Liver (tissue), 8 donors: ENCODE measurements at regions not wholly inside any gene's neighbourhood (a gene's known extent, or its start where the extent isn't known, plus 50 kb on each side); places are given as distances from the start of the nearest gene placed in this dataset.

Experiments
- DNase-seq: peaks from one replicate; pipeline ENCODE4 v3.0.0-alpha.2; 2017; ENCODE audit warnings: low spot score
- H3K27ac ChIP-seq, 2 donors: one replicate each; pipeline ENCODE4 v1.7.0; 2013; ENCODE audit warnings: inconsistent platforms in 2 of 2, low read length in 2 of 2, control low read depth in 1 of 2, low read depth in 1 of 2, mild to moderate bottlenecking in 1 of 2
- H3K27me3 ChIP-seq, 4 donors: one replicate each; pipeline versions ENCODE4 v1.6.1 to v1.7.0; 2013; ENCODE audit warnings: low read length in 3 of 4, inconsistent platforms in 1 of 4, mild to moderate bottlenecking in 1 of 4, moderate library complexity in 1 of 4; ENCODE audit not compliant: control insufficient read depth in 4 of 4, insufficient read depth in 4 of 4
- H3K36me3 ChIP-seq, 4 donors: one replicate each; pipeline versions ENCODE4 v1.6.1 to v1.7.0; 2013; ENCODE audit warnings: low read length in 3 of 4, mild to moderate bottlenecking in 3 of 4, low read depth in 1 of 4, moderate library complexity in 1 of 4; ENCODE audit not compliant: control insufficient read depth in 4 of 4, insufficient read depth in 3 of 4
- H3K4me1 ChIP-seq, 4 donors: one replicate each; pipeline versions ENCODE4 v1.6.1 to v1.7.0; 2013; ENCODE audit warnings: low read length in 3 of 4, mild to moderate bottlenecking in 3 of 4, moderate library complexity in 1 of 4; ENCODE audit not compliant: control insufficient read depth in 4 of 4, insufficient read depth in 4 of 4
- H3K4me3 ChIP-seq, 3 donors: one replicate each; pipeline versions ENCODE4 v1.6.1 to v1.7.0; 2013; ENCODE audit warnings: low read length in 3 of 3, control low read depth in 1 of 3, low read depth in 1 of 3, mild to moderate bottlenecking in 1 of 3
- H3K9ac ChIP-seq, 2 donors: one replicate each; pipeline ENCODE4 v1.7.0; 2013; ENCODE audit warnings: low read length in 2 of 2, mild to moderate bottlenecking in 2 of 2, moderate library complexity in 2 of 2, control low read depth in 1 of 2, low read depth in 1 of 2
- H3K9me3 ChIP-seq, 4 donors: one replicate each; pipeline versions ENCODE4 v1.6.1 to v1.7.0; 2013; ENCODE audit warnings: low read length in 3 of 4; ENCODE audit not compliant: control insufficient read depth in 4 of 4
- CTCF ChIP-seq: fragments of 150-350 bp; IDR thresholded peaks from 2 replicates; pipeline ENCODE4 v1.5.1; 2017; ENCODE audit warnings: improper control_type of control experiment, low read depth, low read length; ENCODE audit not compliant: missing input control
- EGR1 ChIP-seq, 2 donors: IDR thresholded peaks; 2 replicates each; pipeline ENCODE4 v1.6.1; 2016 to 2018; ENCODE audit warnings: antibody characterized with exemption in 2 of 2, low read depth in 2 of 2
- FOXA1 ChIP-seq: IDR thresholded peaks from 2 replicates; pipeline ENCODE4 v1.6.1; 2016; ENCODE audit warnings: antibody characterized with exemption
- FOXA2 ChIP-seq: IDR thresholded peaks from 2 replicates; pipeline ENCODE4 v1.6.1; 2016; ENCODE audit warnings: antibody characterized with exemption
- HNF4G ChIP-seq: IDR thresholded peaks from 2 replicates; pipeline ENCODE4 v1.6.1; 2016; ENCODE audit warnings: antibody characterized with exemption
- JUND ChIP-seq, 2 donors: IDR thresholded peaks; 2 replicates each; pipeline ENCODE4 v1.6.1; 2016; ENCODE audit warnings: antibody characterized with exemption in 2 of 2
- NR2F2 ChIP-seq: IDR thresholded peaks from 2 replicates; pipeline ENCODE4 v1.6.1; 2016; ENCODE audit warnings: antibody characterized with exemption
- RAD21 ChIP-seq, 2 donors: IDR thresholded peaks; 2 replicates each; pipeline ENCODE4 v1.6.1; 2016; ENCODE audit warnings: antibody characterized with exemption in 2 of 2, mild to moderate bottlenecking in 2 of 2
- REST ChIP-seq: IDR thresholded peaks from 2 replicates; pipeline ENCODE4 v1.6.1; 2016; ENCODE audit warnings: antibody characterized with exemption, mild to moderate bottlenecking
- SP1 ChIP-seq: IDR thresholded peaks from 2 replicates; pipeline ENCODE4 v1.6.1; 2018; ENCODE audit warnings: antibody characterized with exemption, mild to moderate bottlenecking
- ZBTB33 ChIP-seq: IDR thresholded peaks from 2 replicates; pipeline ENCODE4 v1.6.1; 2016; ENCODE audit warnings: antibody characterized with exemption
- WGBS: extraction: QIAGEN DNeasy Blood & Tissue Kit; methylation state at CpG from one replicate; pipeline ENCODE4 v1.1.7; 2013; 5-methylcytosine and 5-hydroxymethylcytosine counted together
- donor health status: healthy.
- donor health status: healthy.
- donor health status: healthy.
- donor health status: healthy.
- donor health status: healthy.

- WGBS: 97% methylated on average over 5 of the region's 5 CpGs
- Histone ChIP-seq H3K9me3 (no peaks in the 10 kb centered on the region), H3K4me1 (peaks cover 0 to 9% (median 5%) of the 10 kb centered on the region in 4 donors), H3K9ac (no peak overlapping the region), H3K27ac (no peak overlapping the region), H3K4me3 (no peak overlapping the region), H3K27me3 (peaks cover 0 to 3% (median 0%) of the 10 kb centered on the region in 4 donors), H3K36me3 (no peaks in the 10 kb centered on the region)
- no peak for DNase-seq
- no peak for TF ChIP-seq FOXA1
- TF ChIP-seq CTCF: no peak
- TF ChIP-seq ZBTB33: no peak
- no peak for TF ChIP-seq HNF4G
- no peak for TF ChIP-seq EGR1 (IDR thresholded peaks at IDR 0.05; ENCODE audit: low read depth in 2 of 2)
- TF ChIP-seq RAD21 (IDR thresholded peaks at IDR 0.05): no peak
Measured at GRCh38 chr9:95775191-95775590, 100.3 kb upstream of the ERCC6L2 start.

GRCh38 chr9:95773053-95773418 is 102.5 kb upstream of the ERCC6L2 start:
- Histone ChIP-seq H3K4me1 (peaks cover 0 to 9% (median 5%) of the 10 kb centered on the region in 4 donors), H3K27me3 (peaks cover 0 to 3% (median 0%) of the 10 kb centered on the region in 4 donors), H3K4me3 (no peak overlapping the region), H3K36me3 (no peaks in the 10 kb centered on the region), H3K9me3 (no peaks in the 10 kb centered on the region), H3K9ac (no peak overlapping the region), H3K27ac (no peak overlapping the region)
- 79% methylated on average over 3 of the region's 3 CpGs for WGBS
- DNase-seq: no peak
- TF ChIP-seq HNF4G (no peak), SP1 (no peak), FOXA2 (no peak), JUND (IDR thresholded peaks at IDR 0.05) (no peak), REST (no peak), NR2F2 (no peak), EGR1 (IDR thresholded peaks at IDR 0.05; ENCODE audit: low read depth in 2 of 2) (no peak)
